HL-60 (cell line): ENCODE measurements at regions not wholly inside any gene's neighbourhood (a gene's known extent, or its start where the extent isn't known, plus 50 kb on each side); places are given as distances from the start of the nearest gene placed in this dataset.

Experiments used
- DNase-seq, 2 experiments: peaks; one replicate each; pipeline ENCODE4 v3.0.0-alpha.2; 2010 to 2020; ENCODE audit warnings: low read depth in 1 of 2, low spot score in 1 of 2
- H3K27ac ChIP-seq: fragments of 250-450 bp; sonication (Bioruptor Pico); replicated peaks from 2 replicates; pipeline ENCODE4 v1.5.1; 2020; ENCODE audit warnings: mild to moderate bottlenecking, moderate library complexity
- H3K27me3 ChIP-seq: fragments of 250-450 bp; sonication (Bioruptor Pico); 2 replicates; pipeline ENCODE4 v1.5.1; 2021; ENCODE audit warnings: mild to moderate bottlenecking, moderate library complexity; ENCODE audit not compliant: insufficient read depth, poor library complexity, severe bottlenecking
- H3K4me3 ChIP-seq: replicated peaks from 2 replicates; pipeline ENCODE4 v1.5.1; 2011; ENCODE audit warnings: mild to moderate bottlenecking, control low read depth, low read length; ENCODE audit not compliant: insufficient read depth
- CTCF ChIP-seq: IDR thresholded peaks from one replicate; pipeline ENCODE4 v1.5.1; 2011; ENCODE audit warnings: low read length, control low read depth, inconsistent platforms; ENCODE audit not compliant: insufficient read depth
- GABPA ChIP-seq: IDR thresholded peaks from 2 replicates; pipeline ENCODE4 v1.6.1; 2012; ENCODE audit warnings: low read depth
- POLR2AphosphoS5 ChIP-seq: IDR thresholded peaks from 2 replicates; pipeline ENCODE4 v1.6.1; 2012; ENCODE audit warnings: low read depth
- SPI1 ChIP-seq: IDR thresholded peaks from 2 replicates; pipeline ENCODE4 v1.6.1; 2012; ENCODE audit warnings: low read depth, mild to moderate bottlenecking, borderline replicate concordance
- TF ChIP-seq, protein P1 (sequence below): IDR thresholded peaks from 2 replicates; pipeline ENCODE4 v1.6.1; 2012; ENCODE audit warnings: low read depth; ENCODE audit not compliant: insufficient replicate concordance

- TF ChIP-seq, protein P1, sequence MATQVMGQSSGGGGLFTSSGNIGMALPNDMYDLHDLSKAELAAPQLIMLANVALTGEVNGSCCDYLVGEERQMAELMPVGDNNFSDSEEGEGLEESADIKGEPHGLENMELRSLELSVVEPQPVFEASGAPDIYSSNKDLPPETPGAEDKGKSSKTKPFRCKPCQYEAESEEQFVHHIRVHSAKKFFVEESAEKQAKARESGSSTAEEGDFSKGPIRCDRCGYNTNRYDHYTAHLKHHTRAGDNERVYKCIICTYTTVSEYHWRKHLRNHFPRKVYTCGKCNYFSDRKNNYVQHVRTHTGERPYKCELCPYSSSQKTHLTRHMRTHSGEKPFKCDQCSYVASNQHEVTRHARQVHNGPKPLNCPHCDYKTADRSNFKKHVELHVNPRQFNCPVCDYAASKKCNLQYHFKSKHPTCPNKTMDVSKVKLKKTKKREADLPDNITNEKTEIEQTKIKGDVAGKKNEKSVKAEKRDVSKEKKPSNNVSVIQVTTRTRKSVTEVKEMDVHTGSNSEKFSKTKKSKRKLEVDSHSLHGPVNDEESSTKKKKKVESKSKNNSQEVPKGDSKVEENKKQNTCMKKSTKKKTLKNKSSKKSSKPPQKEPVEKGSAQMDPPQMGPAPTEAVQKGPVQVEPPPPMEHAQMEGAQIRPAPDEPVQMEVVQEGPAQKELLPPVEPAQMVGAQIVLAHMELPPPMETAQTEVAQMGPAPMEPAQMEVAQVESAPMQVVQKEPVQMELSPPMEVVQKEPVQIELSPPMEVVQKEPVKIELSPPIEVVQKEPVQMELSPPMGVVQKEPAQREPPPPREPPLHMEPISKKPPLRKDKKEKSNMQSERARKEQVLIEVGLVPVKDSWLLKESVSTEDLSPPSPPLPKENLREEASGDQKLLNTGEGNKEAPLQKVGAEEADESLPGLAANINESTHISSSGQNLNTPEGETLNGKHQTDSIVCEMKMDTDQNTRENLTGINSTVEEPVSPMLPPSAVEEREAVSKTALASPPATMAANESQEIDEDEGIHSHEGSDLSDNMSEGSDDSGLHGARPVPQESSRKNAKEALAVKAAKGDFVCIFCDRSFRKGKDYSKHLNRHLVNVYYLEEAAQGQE: no peak
- no peak for TF ChIP-seq SPI1
- no peak for TF ChIP-seq CTCF
- TF ChIP-seq POLR2AphosphoS5: no peak
- no peak for TF ChIP-seq GABPA
- Histone ChIP-seq H3K4me3 (no peak overlapping the region), H3K27me3 (no peaks in the 10 kb centered on the region), H3K27ac (no peak overlapping the region)
- DNase-seq: no peak
Observed at GRCh38 chr2:236887531-236887930, 198.2 kb upstream of the COPS8 start.

GRCh38 chr2:236887953-236888793 lies 197.5 kb upstream of the COPS8 start:
- H3K27me3 ChIP-seq: no peaks in the 10 kb centered on the region
- H3K4me3 ChIP-seq: no peak overlapping the region
- no peak for TF ChIP-seq POLR2AphosphoS5
- no peak for TF ChIP-seq GABPA
- TF ChIP-seq, protein P1: no peak
- TF ChIP-seq CTCF: no peak
- TF ChIP-seq SPI1: no peak
- DNase-seq: no peak
- H3K27ac ChIP-seq: no peak overlapping the region

- DNase-seq: no peak
- TF ChIP-seq SPI1 (no peak), GABPA (no peak), POLR2AphosphoS5 (no peak), CTCF (no peak)
- TF ChIP-seq, protein P1: no peak
- Histone ChIP-seq H3K27ac (no peak overlapping the region), H3K27me3 (no peaks in the 10 kb centered on the region), H3K4me3 (no peak overlapping the region)
Observed at GRCh38 chr2:236888794-236889780, 196.6 kb upstream of the COPS8 start.
